ENCODE measurements at regions not wholly inside any gene's neighbourhood (a gene's known extent, or its start where the extent isn't known, plus 50 kb on each side); places are given as distances from the start of the nearest gene placed in this dataset.

- TF ChIP-seq MXI1 (conservative IDR thresholded peaks at IDR 0.05; ENCODE audit: poor library complexity, severe bottlenecking): no peak
- Histone ChIP-seq H4K20me1 (ENCODE audit: insufficient read depth) (no peaks in the 10 kb centered on the region), H3K9me2 (ENCODE audit: insufficient read depth, low read length) (no peaks in the 10 kb centered on the region), H3K36me3 (ENCODE audit: insufficient read depth, low read length) (no peaks in the 10 kb centered on the region), H2AFZ (ENCODE audit: low read depth, low read length) (no peak overlapping the region), H3K27me3 (ENCODE audit: insufficient read depth, low read depth, low read length) (no peaks in the 10 kb centered on the region), H3K27ac (ENCODE audit: low read length) (no peak overlapping the region), H3K4me3 (ENCODE audit: low read length) (no peak overlapping the region), H3K79me2 (replicated peaks; ENCODE audit: insufficient read depth, low read length) (no peaks in the 10 kb centered on the region), H3K9me3 (ENCODE audit: low read length) (no peaks in the 10 kb centered on the region), H3K9ac (ENCODE audit: low read length) (no peak overlapping the region), H3F3A (ENCODE audit: insufficient read depth, low read length, poor library complexity, severe bottlenecking) (no peaks in the 10 kb centered on the region), H3K4me2 (ENCODE audit: low read length) (no peak overlapping the region)
Measured at GRCh38 chr12:61301817-61302216, 958.4 kb upstream of the USP15 start.

GRCh38 chr12:61302282-61302681 lies 957.9 kb upstream of the USP15 start:
- Histone ChIP-seq H3F3A (ENCODE audit: insufficient read depth, low read length, poor library complexity, severe bottlenecking) (no peaks in the 10 kb centered on the region), H2AFZ (ENCODE audit: low read depth, low read length) (no peak overlapping the region), H3K9ac (ENCODE audit: low read length) (no peak overlapping the region), H3K27ac (ENCODE audit: low read length) (no peak overlapping the region), H3K36me3 (ENCODE audit: insufficient read depth, low read length) (no peaks in the 10 kb centered on the region), H4K20me1 (ENCODE audit: insufficient read depth) (no peaks in the 10 kb centered on the region), H3K4me3 (ENCODE audit: low read length) (no peak overlapping the region), H3K79me2 (replicated peaks; ENCODE audit: insufficient read depth, low read length) (no peaks in the 10 kb centered on the region), H3K9me3 (ENCODE audit: low read length) (no peaks in the 10 kb centered on the region), H3K4me2 (ENCODE audit: low read length) (no peak overlapping the region), H3K27me3 (ENCODE audit: insufficient read depth, low read depth, low read length) (no peaks in the 10 kb centered on the region), H3K9me2 (ENCODE audit: insufficient read depth, low read length) (no peaks in the 10 kb centered on the region)
- TF ChIP-seq REST (IDR thresholded peaks at IDR 0.05; ENCODE audit: borderline replicate concordance): no peak
- TF ChIP-seq POLR2AphosphoS5 (IDR thresholded peaks at IDR 0.05): no peak
- no peak for TF ChIP-seq TAF1 (IDR thresholded peaks at IDR 0.05; ENCODE audit: low read depth)
- TF ChIP-seq CTCF (IDR thresholded peaks at IDR 0.05; ENCODE audit: poor library complexity, severe bottlenecking): no peak
- no peak for TF ChIP-seq RAD21 (conservative IDR thresholded peaks at IDR 0.05)
- no peak for TF ChIP-seq MXI1 (conservative IDR thresholded peaks at IDR 0.05; ENCODE audit: poor library complexity, severe bottlenecking)
- no peak for TF ChIP-seq SMC3 (conservative IDR thresholded peaks at IDR 0.05; ENCODE audit: poor library complexity)
- TF ChIP-seq EZH2 (IDR thresholded peaks at IDR 0.05; ENCODE audit: borderline replicate concordance, insufficient read depth, low read length, poor library complexity, severe bottlenecking): no peak
- TF ChIP-seq EP300 (conservative IDR thresholded peaks at IDR 0.05; ENCODE audit: poor library complexity, severe bottlenecking): no peak

- Histone ChIP-seq H3K9ac (ENCODE audit: low read length) (no peak overlapping the region), H3K4me3 (ENCODE audit: low read length) (no peak overlapping the region), H3K27ac (ENCODE audit: low read length) (no peak overlapping the region), H3K79me2 (replicated peaks; ENCODE audit: insufficient read depth, low read length) (no peaks in the 10 kb centered on the region), H3K36me3 (ENCODE audit: insufficient read depth, low read length) (no peaks in the 10 kb centered on the region), H3K4me2 (ENCODE audit: low read length) (no peak overlapping the region), H2AFZ (ENCODE audit: low read depth, low read length) (no peak overlapping the region), H3K9me3 (ENCODE audit: low read length) (no peaks in the 10 kb centered on the region), H3F3A (ENCODE audit: insufficient read depth, low read length, poor library complexity, severe bottlenecking) (no peaks in the 10 kb centered on the region), H3K9me2 (ENCODE audit: insufficient read depth, low read length) (no peaks in the 10 kb centered on the region), H4K20me1 (ENCODE audit: insufficient read depth) (no peaks in the 10 kb centered on the region), H3K27me3 (ENCODE audit: insufficient read depth, low read depth, low read length) (no peaks in the 10 kb centered on the region)
- TF ChIP-seq REST (IDR thresholded peaks at IDR 0.05; ENCODE audit: borderline replicate concordance) (no peak), EZH2 (IDR thresholded peaks at IDR 0.05; ENCODE audit: borderline replicate concordance, insufficient read depth, low read length, poor library complexity, severe bottlenecking) (no peak), RAD21 (conservative IDR thresholded peaks at IDR 0.05) (no peak), SMC3 (conservative IDR thresholded peaks at IDR 0.05; ENCODE audit: poor library complexity) (no peak), EP300 (conservative IDR thresholded peaks at IDR 0.05; ENCODE audit: poor library complexity, severe bottlenecking) (no peak), POLR2AphosphoS5 (IDR thresholded peaks at IDR 0.05) (no peak), MXI1 (conservative IDR thresholded peaks at IDR 0.05; ENCODE audit: poor library complexity, severe bottlenecking) (no peak)
Measured at GRCh38 chr12:61308220-61308619, 952.0 kb upstream of the USP15 start.

Data from neural cell (in vitro differentiated cells).